Esophagus squamous epithelium (tissue), 4 donors: ENCODE measurements at regions not wholly inside any gene's neighbourhood (a gene's known extent, or its start where the extent isn't known, plus 50 kb on each side); places are given as distances from the start of the nearest gene placed in this dataset.

Experiments used
- CTCF ChIP-seq, 6 experiments: fragments of 450-650 bp in 4 of 6; fragments of 200-600 bp in 2 of 6; sonication (generic) in 2 of 6; IDR thresholded peaks; one replicate each; pipeline ENCODE4 v1.5.1; 2016 to 2019; ENCODE audit warnings: antibody characterized with exemption in 6 of 6, mild to moderate bottlenecking in 4 of 6, moderate library complexity in 4 of 6
- POLR2A ChIP-seq, 4 donors: fragments of 450-650 bp; IDR thresholded peaks; one replicate each; pipeline ENCODE4 v1.6.1; 2017; ENCODE audit warnings: antibody characterized with exemption in 4 of 4, mild to moderate bottlenecking in 4 of 4, moderate library complexity in 3 of 4

GRCh38 chr12:30187426-30187825 lies 403.7 kb upstream of the TMTC1 start:
- TF ChIP-seq CTCF (IDR thresholded peaks at IDR 0.05) (no peak), POLR2A (IDR thresholded peaks at IDR 0.05) (no peak)
